Progenitor cell of endocrine pancreas (in vitro differentiated cells): ENCODE measurements at regions not wholly inside any gene's neighbourhood (a gene's known extent, or its start where the extent isn't known, plus 50 kb on each side); places are given as distances from the start of the nearest gene placed in this dataset.

ENCODE experiments used
- DNase-seq: peaks from one replicate; pipeline ENCODE4 v3.0.0; 2021; ENCODE audit warnings: low spot score; ENCODE audit not compliant: unreplicated experiment
- H3K27ac Mint-ChIP-seq: 2 replicates; pipeline ENCODE4 v1.8.0; 2021; ENCODE audit warnings: mild to moderate bottlenecking, moderate library complexity, mixed read lengths
- H3K27me3 Mint-ChIP-seq: 2 replicates; pipeline ENCODE4 v1.8.0; 2021; ENCODE audit warnings: mixed read lengths
- H3K36me3 Mint-ChIP-seq: 2 replicates; pipeline ENCODE4 v1.8.0; 2022; ENCODE audit warnings: mixed read lengths; ENCODE audit not compliant: insufficient read depth
- H3K4me1 Mint-ChIP-seq: 2 replicates; pipeline ENCODE4 v1.8.0; 2021; ENCODE audit warnings: low read depth, mixed read lengths
- H3K4me3 Mint-ChIP-seq: 2 replicates; pipeline ENCODE4 v1.8.0; 2021; ENCODE audit warnings: low read depth, mild to moderate bottlenecking, moderate library complexity, mixed read lengths
- H3K9me3 Mint-ChIP-seq: 2 replicates; pipeline ENCODE4 v1.8.0; 2021; ENCODE audit warnings: low read depth, mixed read lengths
- TF ChIP-seq, protein P1 (sequence below): fragments of 200-600 bp; sonication (generic); IDR thresholded peaks from one replicate; pipeline ENCODE4 v1.5.0; 2021; ENCODE audit warnings: antibody characterized with exemption, mild to moderate bottlenecking; ENCODE audit not compliant: unreplicated experiment

DNA sequence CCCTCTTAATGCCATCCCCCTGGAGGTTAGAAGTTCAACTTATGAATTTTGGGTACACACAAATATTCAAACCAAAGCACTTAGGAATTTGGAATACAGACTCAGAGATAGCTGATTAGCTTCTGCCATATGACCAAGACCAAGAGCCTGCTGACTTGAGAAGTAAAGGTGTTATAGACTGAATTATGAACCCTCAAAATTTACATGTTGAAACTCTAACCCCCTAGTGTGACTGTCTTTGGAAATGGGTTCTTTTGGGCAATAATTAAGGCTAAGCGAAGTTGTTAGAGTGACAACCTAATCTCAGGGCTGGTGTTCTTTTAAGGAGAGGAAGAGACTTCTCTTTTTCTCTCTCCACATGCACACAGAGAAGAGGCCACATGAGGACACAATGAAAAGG is 151.2 kb downstream of the COX18 start:
- Mint-ChIP-seq H3K4me3 (no peak overlapping the region), H3K36me3 (no peaks in the 10 kb centered on the region), H3K4me1 (no peaks in the 10 kb centered on the region), H3K27me3 (no peaks in the 10 kb centered on the region), H3K9me3 (no peaks in the 10 kb centered on the region), H3K27ac (no peak overlapping the region)
- no peak for DNase-seq
- TF ChIP-seq, protein P1, sequence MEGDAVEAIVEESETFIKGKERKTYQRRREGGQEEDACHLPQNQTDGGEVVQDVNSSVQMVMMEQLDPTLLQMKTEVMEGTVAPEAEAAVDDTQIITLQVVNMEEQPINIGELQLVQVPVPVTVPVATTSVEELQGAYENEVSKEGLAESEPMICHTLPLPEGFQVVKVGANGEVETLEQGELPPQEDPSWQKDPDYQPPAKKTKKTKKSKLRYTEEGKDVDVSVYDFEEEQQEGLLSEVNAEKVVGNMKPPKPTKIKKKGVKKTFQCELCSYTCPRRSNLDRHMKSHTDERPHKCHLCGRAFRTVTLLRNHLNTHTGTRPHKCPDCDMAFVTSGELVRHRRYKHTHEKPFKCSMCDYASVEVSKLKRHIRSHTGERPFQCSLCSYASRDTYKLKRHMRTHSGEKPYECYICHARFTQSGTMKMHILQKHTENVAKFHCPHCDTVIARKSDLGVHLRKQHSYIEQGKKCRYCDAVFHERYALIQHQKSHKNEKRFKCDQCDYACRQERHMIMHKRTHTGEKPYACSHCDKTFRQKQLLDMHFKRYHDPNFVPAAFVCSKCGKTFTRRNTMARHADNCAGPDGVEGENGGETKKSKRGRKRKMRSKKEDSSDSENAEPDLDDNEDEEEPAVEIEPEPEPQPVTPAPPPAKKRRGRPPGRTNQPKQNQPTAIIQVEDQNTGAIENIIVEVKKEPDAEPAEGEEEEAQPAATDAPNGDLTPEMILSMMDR = no peak

DNA sequence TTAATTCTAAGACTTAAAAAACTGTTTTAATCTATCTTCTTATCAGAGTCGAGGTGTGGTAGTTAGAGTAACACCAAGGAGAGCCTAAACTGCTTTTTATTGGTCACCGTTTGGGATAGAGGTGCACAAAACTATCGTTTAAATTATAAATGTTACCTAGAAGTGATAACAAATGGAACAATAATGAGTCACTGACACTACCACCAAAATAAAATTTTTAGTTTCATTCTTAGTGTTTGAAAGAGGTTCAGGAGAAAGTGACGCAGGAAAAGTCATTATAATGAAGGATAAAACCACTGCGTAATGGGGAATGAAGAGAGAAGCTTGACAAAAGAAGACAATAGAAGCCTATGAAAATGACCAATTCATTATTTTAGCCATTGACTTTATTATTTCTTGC is 158.2 kb downstream of the COX18 start:
- H3K9me3 Mint-ChIP-seq = no peaks in the 10 kb centered on the region
- no peak overlapping the region for H3K27ac Mint-ChIP-seq
- no peaks in the 10 kb centered on the region for H3K27me3 Mint-ChIP-seq
- TF ChIP-seq, protein P1 = no peak
- H3K4me3 Mint-ChIP-seq = no peak overlapping the region
- no peak for DNase-seq
- H3K36me3 Mint-ChIP-seq = no peaks in the 10 kb centered on the region
- H3K4me1 Mint-ChIP-seq = no peaks in the 10 kb centered on the region

DNA sequence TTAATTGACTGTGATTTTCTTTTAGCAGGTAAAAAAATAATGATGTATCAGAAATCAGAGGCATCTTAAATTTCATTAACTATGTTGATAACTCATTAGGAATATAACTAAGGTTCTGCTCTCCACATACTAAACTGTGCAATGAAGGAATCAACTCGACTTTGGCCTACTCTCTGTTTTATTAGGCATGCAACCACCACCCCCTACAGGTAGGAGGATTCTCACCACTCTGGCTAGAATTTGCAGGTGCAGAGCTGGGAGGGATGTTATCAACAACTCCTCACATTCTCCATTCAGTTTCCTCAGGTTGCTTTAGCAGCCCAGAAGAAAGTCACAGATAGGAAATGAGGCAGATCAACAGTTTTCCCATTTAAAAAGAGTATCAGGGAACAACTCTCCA is 160.1 kb downstream of the COX18 start:
- Mint-ChIP-seq H3K4me1 (no peaks in the 10 kb centered on the region), H3K27me3 (no peaks in the 10 kb centered on the region), H3K36me3 (no peaks in the 10 kb centered on the region), H3K4me3 (no peak overlapping the region), H3K27ac (no peak overlapping the region), H3K9me3 (no peaks in the 10 kb centered on the region)
- DNase-seq = no peak
- TF ChIP-seq, protein P1 = peak; percentile 61

DNA sequence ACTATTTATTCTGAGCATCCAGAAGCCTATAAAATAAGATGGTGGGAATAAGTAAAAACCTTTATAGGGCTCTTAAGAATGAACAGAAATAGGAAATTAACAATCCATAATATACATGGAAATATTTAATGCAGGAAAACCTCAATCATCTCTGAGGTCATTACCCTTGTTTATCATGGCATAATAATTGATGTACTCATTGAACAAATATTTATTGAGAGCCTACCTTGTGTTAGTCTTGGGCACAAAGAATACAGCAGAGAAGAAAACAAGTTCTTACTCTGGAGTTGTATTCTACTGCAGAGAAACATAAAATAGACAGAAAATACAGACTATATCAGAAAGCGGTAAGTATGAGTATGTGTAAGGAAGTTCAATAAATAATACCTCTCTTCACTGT is 167.2 kb downstream of the COX18 start:
- no peak overlapping the region for H3K27ac Mint-ChIP-seq
- DNase-seq = no peak
- no peaks in the 10 kb centered on the region for H3K27me3 Mint-ChIP-seq
- no peaks in the 10 kb centered on the region for H3K36me3 Mint-ChIP-seq
- no peak overlapping the region for H3K4me3 Mint-ChIP-seq
- TF ChIP-seq, protein P1 = no peak
- no peaks in the 10 kb centered on the region for H3K4me1 Mint-ChIP-seq
- H3K9me3 Mint-ChIP-seq = peaks cover under 1% of the 10 kb centered on the region

DNA sequence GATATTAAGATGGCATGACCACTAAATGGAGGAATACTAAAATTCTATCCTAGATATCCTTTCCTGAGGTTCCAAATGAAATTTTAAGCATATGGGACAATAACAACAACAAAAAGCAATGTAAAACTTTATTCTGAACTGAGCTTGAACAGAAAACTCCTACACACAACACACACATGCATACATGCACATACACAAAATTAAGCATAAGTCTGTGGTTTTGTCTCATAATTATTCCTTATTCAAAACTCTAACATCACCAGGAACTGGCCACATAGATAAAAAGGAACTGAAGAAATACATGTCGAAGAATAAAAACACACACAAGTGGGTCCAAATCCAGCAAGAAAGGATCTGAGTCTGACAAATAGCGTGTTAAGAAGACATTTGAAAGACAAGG is 168.0 kb downstream of the COX18 start:
- Mint-ChIP-seq H3K4me1 (no peaks in the 10 kb centered on the region), H3K27ac (no peak overlapping the region), H3K4me3 (no peak overlapping the region), H3K9me3 (peaks cover 3% of the 10 kb centered on the region), H3K27me3 (no peaks in the 10 kb centered on the region), H3K36me3 (no peaks in the 10 kb centered on the region)
- DNase-seq = no peak
- TF ChIP-seq, protein P1 = no peak
